WTC11 (cell line): ENCODE measurements at regions not wholly inside any gene's neighbourhood (a gene's known extent, or its start where the extent isn't known, plus 50 kb on each side); places are given as distances from the start of the nearest gene placed in this dataset.

Source experiments
- ATAC-seq: fragments of 200-7000 bp; cut with Tn5 transposase; 2 replicates; pipeline ENCODE4 v1.10.0; 2021; ENCODE audit warnings: mild to moderate bottlenecking, moderate library complexity
- CTCF ChIA-PET: fragments of 300-600 bp; sonication (Branson Sonifier 250); formaldehyde crosslinking; loops from one replicate; lab custom pipeline; 2021; ENCODE audit warnings: antibody characterized with exemption; lab: Charles Lee
- POLR2A ChIA-PET: fragments of 350-600 bp; sonication (Branson Sonifier 250); formaldehyde crosslinking; loops from one replicate; lab custom pipeline; 2021; ENCODE audit warnings: antibody characterized with exemption; lab: Charles Lee
- DNase-seq: peaks from one replicate; pipeline ENCODE4 v3.0.0; 2021; ENCODE audit warnings: low spot score
- H3K27ac Mint-ChIP-seq: 2 replicates; pipeline ENCODE4 v1.8.0; 2021; ENCODE audit warnings: mixed read lengths
- H3K27me3 Mint-ChIP-seq: 2 replicates; pipeline ENCODE4 v1.8.0; 2021; ENCODE audit warnings: low read depth, mild to moderate bottlenecking, moderate library complexity, mixed read lengths
- H3K36me3 Mint-ChIP-seq: 2 replicates; pipeline ENCODE4 v1.8.0; 2021; ENCODE audit warnings: mixed read lengths
- H3K4me1 Mint-ChIP-seq: 2 replicates; pipeline ENCODE4 v1.8.0; 2022; ENCODE audit warnings: mixed read lengths
- H3K4me3 Mint-ChIP-seq: 2 replicates; pipeline ENCODE4 v1.8.0; 2021; ENCODE audit warnings: mild to moderate bottlenecking, moderate library complexity, mixed read lengths
- H3K9me3 Mint-ChIP-seq: 2 replicates; pipeline ENCODE4 v1.8.0; 2021; ENCODE audit warnings: mixed read lengths
- ATF3 ChIP-seq: sonication (generic); formaldehyde crosslinking; conservative IDR thresholded peaks from 2 replicates; pipeline ENCODE4 v1.8.1; 2022; ENCODE audit warnings: mild to moderate bottlenecking, missing genetic modification reagents
- ATF6 ChIP-seq: sonication (generic); formaldehyde crosslinking; IDR thresholded peaks from 2 replicates; pipeline ENCODE4 v1.8.1; 2023; ENCODE audit warnings: mild to moderate bottlenecking, missing genetic modification reagents
- CBFB ChIP-seq: sonication (generic); formaldehyde crosslinking; IDR thresholded peaks from 2 replicates; pipeline ENCODE4 v1.8.1; 2022; ENCODE audit warnings: mild to moderate bottlenecking, low read depth, missing genetic modification reagents
- CREB1 ChIP-seq: sonication (generic); formaldehyde crosslinking; IDR thresholded peaks from 2 replicates; pipeline ENCODE4 v1.8.0; 2023; ENCODE audit warnings: mild to moderate bottlenecking, missing genetic modification reagents
- EMX1 ChIP-seq: fragments of 250-450 bp; sonication (Bioruptor Pico); IDR thresholded peaks from 2 replicates; pipeline ENCODE4 v1.8.0; 2021; ENCODE audit warnings: mild to moderate bottlenecking
- ERG ChIP-seq: fragments of 250-450 bp; sonication (Bioruptor Pico); IDR thresholded peaks from 2 replicates; pipeline ENCODE4 v1.8.0; 2021; ENCODE audit warnings: mild to moderate bottlenecking
- ESRRA ChIP-seq: sonication (generic); formaldehyde crosslinking; IDR thresholded peaks from 2 replicates; pipeline ENCODE4 v1.8.1; 2022; ENCODE audit warnings: mild to moderate bottlenecking, missing genetic modification reagents, borderline replicate concordance
- ETV6 ChIP-seq: sonication (generic); formaldehyde crosslinking; IDR thresholded peaks from 2 replicates; pipeline ENCODE4 v1.8.1; 2022; ENCODE audit warnings: mild to moderate bottlenecking, missing genetic modification reagents
- FOXJ3 ChIP-seq: sonication (generic); formaldehyde crosslinking; IDR thresholded peaks from 2 replicates; pipeline ENCODE4 v1.9.0; 2021; ENCODE audit warnings: missing genetic modification reagents, mild to moderate bottlenecking, borderline replicate concordance
- FOXK1 ChIP-seq: sonication (generic); formaldehyde crosslinking; IDR thresholded peaks from 2 replicates; pipeline ENCODE4 v1.8.0; 2022; ENCODE audit warnings: mild to moderate bottlenecking, moderate library complexity, missing genetic modification reagents
- FOXP4 ChIP-seq: sonication (generic); formaldehyde crosslinking; IDR thresholded peaks from 2 replicates; pipeline ENCODE4 v1.8.0; 2022; ENCODE audit warnings: mild to moderate bottlenecking, missing genetic modification reagents
- GRHL2 ChIP-seq: fragments of 250-450 bp; sonication (Bioruptor Pico); IDR thresholded peaks from 2 replicates; pipeline ENCODE4 v1.8.0; 2022; ENCODE audit warnings: mild to moderate bottlenecking, moderate library complexity; ENCODE audit not compliant: insufficient replicate concordance, severe bottlenecking
- IRF1 ChIP-seq: sonication (generic); formaldehyde crosslinking; IDR thresholded peaks from 2 replicates; pipeline ENCODE4 v1.8.0; 2023; ENCODE audit warnings: missing genetic modification reagents
- JUN ChIP-seq: sonication (generic); formaldehyde crosslinking; IDR thresholded peaks from 2 replicates; pipeline ENCODE4 v1.8.0; 2023; ENCODE audit warnings: mild to moderate bottlenecking, missing genetic modification reagents
- MAX ChIP-seq: sonication (generic); formaldehyde crosslinking; IDR thresholded peaks from 2 replicates; pipeline ENCODE4 v1.8.0; 2022; ENCODE audit warnings: mild to moderate bottlenecking, missing genetic modification reagents
- MYBL2 ChIP-seq: sonication (generic); formaldehyde crosslinking; IDR thresholded peaks from 2 replicates; pipeline ENCODE4 v1.8.1; 2023; ENCODE audit warnings: mild to moderate bottlenecking, moderate library complexity, missing genetic modification reagents
- NR1H2 ChIP-seq: sonication (generic); formaldehyde crosslinking; IDR thresholded peaks from 2 replicates; pipeline ENCODE4 v1.9.0; 2021; ENCODE audit warnings: mild to moderate bottlenecking, moderate library complexity, missing genetic modification reagents
- NR3C1 ChIP-seq: sonication (generic); formaldehyde crosslinking; conservative IDR thresholded peaks from 2 replicates; pipeline ENCODE4 v1.8.1; 2023; ENCODE audit warnings: low read depth, mild to moderate bottlenecking, missing genetic modification reagents
- OVOL2 ChIP-seq: fragments of 250-450 bp; sonication (Bioruptor Pico); IDR thresholded peaks from 2 replicates; pipeline ENCODE4 v1.9.0; 2021; ENCODE audit warnings: mild to moderate bottlenecking, borderline replicate concordance
- PREB ChIP-seq: sonication (generic); formaldehyde crosslinking; IDR thresholded peaks from 2 replicates; pipeline ENCODE4 v1.8.1; 2022; ENCODE audit warnings: mild to moderate bottlenecking, missing genetic modification reagents, moderate library complexity, borderline replicate concordance
- RELA ChIP-seq: sonication (generic); formaldehyde crosslinking; IDR thresholded peaks from 2 replicates; pipeline ENCODE4 v1.8.1; 2022; ENCODE audit warnings: missing genetic modification reagents, mild to moderate bottlenecking, borderline replicate concordance
- RORB ChIP-seq: fragments of 250-450 bp; sonication (Bioruptor Pico); IDR thresholded peaks from 2 replicates; pipeline ENCODE4 v1.9.0; 2021; ENCODE audit warnings: mild to moderate bottlenecking
- TEAD1 ChIP-seq: sonication (generic); formaldehyde crosslinking; IDR thresholded peaks from 2 replicates; pipeline ENCODE4 v1.8.0; 2022; ENCODE audit warnings: mild to moderate bottlenecking, missing genetic modification reagents
- ZNF263 ChIP-seq: sonication (generic); formaldehyde crosslinking; IDR thresholded peaks from 2 replicates; pipeline ENCODE4 v1.8.1; 2022; ENCODE audit warnings: low read depth, mild to moderate bottlenecking, moderate library complexity, missing genetic modification reagents
- ZNF396 ChIP-seq: fragments of 250-450 bp; sonication (Bioruptor Pico); IDR thresholded peaks from 2 replicates; pipeline ENCODE4 v1.8.0; 2021; ENCODE audit warnings: mild to moderate bottlenecking, moderate library complexity, borderline replicate concordance

GRCh38 chr13:106391271-106391670, 144.2 kb downstream of the EFNB2 start:
- POLR2A ChIA-PET = no interaction called here
- Mint-ChIP-seq H3K36me3 (peaks cover 3% of the 10 kb centered on the region; the same call in 1 of the 2 replicates), H3K27me3 (peaks cover 2% of the 10 kb centered on the region)
- no peak for TF ChIP-seq OVOL2 (CRISPR knock-in tag)
- TF ChIP-seq EMX1 = no peak
- TF ChIP-seq GRHL2 (CRISPR knock-in tag) = no peak
- no peak for TF ChIP-seq RORB (CRISPR knock-in tag)
- no peak for TF ChIP-seq PREB (CRISPR knock-in tag)
- no peak for TF ChIP-seq FOXK1 (CRISPR knock-in tag)
- no peak for TF ChIP-seq RELA (CRISPR knock-in tag)
- TF ChIP-seq ESRRA = no peak
- TF ChIP-seq FOXP4 (CRISPR knock-in tag) = no peak
- TF ChIP-seq MYBL2 = no peak
- no peak for TF ChIP-seq CBFB (CRISPR knock-in tag)
- no peak for TF ChIP-seq NR1H2
- no peak for TF ChIP-seq JUN (CRISPR knock-in tag)
- TF ChIP-seq ERG (CRISPR knock-in tag) = no peak
- no peak for TF ChIP-seq TEAD1
- TF ChIP-seq FOXJ3 = no peak
- TF ChIP-seq, all 79 proteins: peak for 0
- Mint-ChIP-seq H3K27ac (no peak overlapping the region), H3K4me1 (peaks cover 19% of the 10 kb centered on the region), H3K4me3 (no peak overlapping the region), H3K9me3 (peaks cover 17% of the 10 kb centered on the region)
- DNase-seq (no peak), ATAC-seq (no peak)
- CTCF ChIA-PET = no interaction called here

GRCh38 chr13:106390367-106390766, 145.1 kb downstream of the EFNB2 start:
- no peak overlapping the region for H3K27ac Mint-ChIP-seq
- no peak overlapping the region for H3K4me3 Mint-ChIP-seq
- peaks cover 20% of the 10 kb centered on the region for H3K4me1 Mint-ChIP-seq
- no peak for TF ChIP-seq IRF1 (CRISPR knock-in tag)
- no peak for TF ChIP-seq ETV6 (CRISPR knock-in tag)
- no peak for TF ChIP-seq ATF3
- TF ChIP-seq MAX (CRISPR knock-in tag) = no peak
- no peak for TF ChIP-seq CREB1 (CRISPR knock-in tag)
- TF ChIP-seq ZNF396 (CRISPR knock-in tag) = no peak
- TF ChIP-seq ZNF263 (CRISPR knock-in tag) = no peak
- no peak for TF ChIP-seq NR3C1
- TF ChIP-seq NR1H2 = no peak
- no peak for TF ChIP-seq ATF6
- peaks cover 2% of the 10 kb centered on the region for H3K27me3 Mint-ChIP-seq
- peaks cover 3% of the 10 kb centered on the region; the same call in 1 of the 2 replicates for H3K36me3 Mint-ChIP-seq
- peaks cover 17% of the 10 kb centered on the region for H3K9me3 Mint-ChIP-seq
- DNase-seq (no peak), ATAC-seq (no peak)
- CTCF ChIA-PET = no interaction called here
- POLR2A ChIA-PET = no interaction called here
